ENCODE measurements at regions not wholly inside any gene's neighbourhood (a gene's known extent, or its start where the extent isn't known, plus 50 kb on each side); places are given as distances from the start of the nearest gene placed in this dataset.

DNA sequence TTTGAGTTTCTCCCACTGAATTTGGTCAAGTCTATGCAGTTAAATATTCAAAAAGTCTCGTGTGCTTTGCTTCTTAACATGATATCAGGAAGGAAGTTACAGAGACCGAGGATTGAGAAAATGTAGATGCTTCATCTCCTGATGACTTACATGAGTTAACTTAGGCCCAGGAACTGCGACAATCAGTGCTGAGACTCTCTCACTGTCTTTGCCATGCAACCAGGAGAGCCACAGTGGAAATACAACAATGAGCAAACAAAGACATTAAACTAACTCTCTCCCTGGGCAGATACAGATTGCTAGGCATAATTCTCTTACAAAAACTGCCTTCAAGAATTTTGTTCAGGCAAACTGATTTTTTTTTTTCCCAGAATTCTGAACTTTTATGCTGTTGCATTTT, 440.6 kb upstream of the EPHA7 start:
- Histone ChIP-seq H4K20me1 (ENCODE audit: low read depth) (no peaks in the 10 kb centered on the region), H3K27me3 (no peaks in the 10 kb centered on the region), H3K9ac (no peak overlapping the region), H3K4me2 (peak overlapping the region; percentile 59), H2AFZ (replicated peaks) (peak overlapping the region; percentile 30), H3K79me2 (ENCODE audit: low read depth) (no peaks in the 10 kb centered on the region), H3K36me3 (no peaks in the 10 kb centered on the region), H3K9me3 (ENCODE audit: low read depth) (no peaks in the 10 kb centered on the region), H3K4me3 (peak overlapping the region; percentile 37), H3F3A (ENCODE audit: low read depth) (peaks cover 36% of the 10 kb centered on the region), H3K4me1 (peaks cover 45% of the 10 kb centered on the region), H3K27ac (peak overlapping the region; percentile 79)
- Mint-ChIP-seq H3K36me3 (no peaks in the 10 kb centered on the region), H3K27me3 (ENCODE audit: insufficient read depth, low read depth) (no peaks in the 10 kb centered on the region), H3K4me1 (peaks cover 3% of the 10 kb centered on the region), H3K4me3 (no peak overlapping the region), H3K27ac (peak overlapping the region; percentile 52), H3K9me3 (peaks cover 11% of the 10 kb centered on the region)
- peak; percentile 50 for DNase-seq (ENCODE audit: low spot score)
- TF ChIP-seq EZH2phosphoT487 (IDR thresholded peaks at IDR 0.05) (no peak), CTCF (IDR thresholded peaks at IDR 0.05) (no peak), EZH2 (IDR thresholded peaks at IDR 0.05) (no peak)

DNA sequence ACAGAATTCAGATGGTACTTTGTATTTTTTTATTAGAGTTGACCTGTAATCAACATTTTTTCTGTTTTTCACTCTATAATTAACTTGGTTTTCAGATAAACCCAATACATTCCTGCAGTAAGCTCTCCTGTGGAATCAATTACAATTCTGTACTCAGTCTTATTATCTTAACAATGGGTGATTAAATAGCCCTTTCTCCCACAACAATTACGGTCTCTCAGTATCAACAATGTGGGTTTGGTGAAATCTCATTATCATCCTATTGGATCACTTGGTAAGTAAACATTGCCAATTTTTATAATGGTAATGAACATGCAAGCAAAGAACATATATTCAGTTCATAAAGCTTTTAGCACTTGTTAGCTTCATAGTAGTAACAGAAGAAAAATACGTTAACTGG, 438.9 kb upstream of the EPHA7 start:
- no peaks in the 10 kb centered on the region for H3K36me3 Mint-ChIP-seq
- Histone ChIP-seq H3K4me2 (peak overlapping the region; percentile 59), H3F3A (ENCODE audit: low read depth) (peaks cover 36% of the 10 kb centered on the region), H3K27ac (no peak overlapping the region), H3K27me3 (no peaks in the 10 kb centered on the region), H3K4me3 (no peak overlapping the region), H3K36me3 (no peaks in the 10 kb centered on the region), H4K20me1 (ENCODE audit: low read depth) (no peaks in the 10 kb centered on the region), H3K79me2 (ENCODE audit: low read depth) (no peaks in the 10 kb centered on the region), H2AFZ (replicated peaks) (no peak overlapping the region), H3K4me1 (peaks cover 46% of the 10 kb centered on the region), H3K9me3 (ENCODE audit: low read depth) (no peaks in the 10 kb centered on the region), H3K9ac (no peak overlapping the region)
- peak; percentile 61 for DNase-seq (ENCODE audit: low spot score)
- no peak overlapping the region for H3K4me3 Mint-ChIP-seq
- TF ChIP-seq EZH2phosphoT487 (IDR thresholded peaks at IDR 0.05) (peak; percentile 91), EZH2 (IDR thresholded peaks at IDR 0.05) (no peak)
- H3K27ac Mint-ChIP-seq, result no peak overlapping the region
- H3K27me3 Mint-ChIP-seq (ENCODE audit: insufficient read depth, low read depth), result no peaks in the 10 kb centered on the region
- H3K9me3 Mint-ChIP-seq, result peaks cover 17% of the 10 kb centered on the region
- peaks cover 3% of the 10 kb centered on the region for H3K4me1 Mint-ChIP-seq

DNA sequence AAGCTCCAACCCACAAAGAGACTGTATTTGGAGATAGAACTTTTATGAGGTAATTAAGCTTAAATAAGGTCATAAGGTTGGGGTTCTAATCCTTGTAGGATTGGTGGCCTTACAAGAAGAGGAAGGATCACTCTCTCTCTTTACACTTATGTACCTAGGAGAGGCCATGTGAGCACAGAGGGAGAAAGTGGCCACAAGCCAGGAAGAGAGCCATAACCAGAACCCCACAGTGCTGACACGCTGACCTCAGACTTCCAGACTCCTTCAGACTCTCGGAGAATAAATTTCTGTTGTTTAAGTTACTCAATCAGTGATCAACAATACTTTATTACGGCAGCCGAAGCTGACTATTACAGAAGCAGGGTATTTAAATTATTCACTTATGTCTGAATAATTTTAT, 430.5 kb upstream of the EPHA7 start:
- no peak overlapping the region for H3K4me2 ChIP-seq
- no peak for TF ChIP-seq EZH2 (IDR thresholded peaks at IDR 0.05)
- TF ChIP-seq EZH2phosphoT487 (IDR thresholded peaks at IDR 0.05), result no peak
- no peak for TF ChIP-seq CTCF (IDR thresholded peaks at IDR 0.05)

DNA sequence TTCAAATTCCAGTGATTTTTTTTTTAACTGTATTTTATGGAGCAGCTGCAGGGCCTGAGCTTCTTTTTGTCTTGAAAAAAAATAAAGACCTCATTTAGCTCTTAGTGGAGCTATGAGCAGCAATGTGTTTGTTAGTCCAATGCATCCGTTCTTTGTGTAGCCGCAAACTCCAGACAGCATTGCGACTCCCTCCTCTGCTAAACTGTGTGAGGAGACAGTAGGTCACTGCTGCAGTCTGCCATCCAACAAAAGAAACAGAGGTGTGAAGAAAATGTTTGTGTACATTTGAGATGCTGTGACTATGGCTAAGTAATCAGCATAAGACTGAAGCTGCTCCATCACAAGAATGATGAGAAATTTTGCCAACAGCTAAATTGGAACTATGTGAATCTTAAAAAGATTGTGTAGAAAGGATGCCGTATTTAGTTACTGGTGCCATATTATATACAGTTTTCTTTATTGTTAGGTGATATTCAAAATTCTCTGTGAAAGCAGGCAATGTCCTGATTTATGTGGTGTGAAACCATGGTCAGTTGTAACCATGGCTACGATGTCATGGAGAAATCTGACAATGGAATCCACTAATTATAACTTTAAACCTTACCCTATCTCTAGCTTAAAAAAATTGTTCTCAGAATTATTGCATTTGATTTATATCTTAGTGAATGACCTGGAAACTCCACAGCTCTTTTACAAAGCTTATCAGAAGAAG, 428.8 kb upstream of the EPHA7 start:
- Histone ChIP-seq H3K36me3 (no peaks in the 10 kb centered on the region), H4K20me1 (ENCODE audit: low read depth) (no peaks in the 10 kb centered on the region), H3K9me3 (ENCODE audit: low read depth) (no peaks in the 10 kb centered on the region), H3K27me3 (no peaks in the 10 kb centered on the region), H3K27ac (peak overlapping the region; percentile 34), H2AFZ (replicated peaks) (peak overlapping the region; percentile 55), H3K4me2 (peak overlapping the region; percentile 11), H3K79me2 (ENCODE audit: low read depth) (peaks cover 17% of the 10 kb centered on the region), H3F3A (ENCODE audit: low read depth) (no peaks in the 10 kb centered on the region), H3K9ac (no peak overlapping the region), H3K4me3 (no peak overlapping the region), H3K4me1 (peaks cover 20% of the 10 kb centered on the region)
- H3K27ac Mint-ChIP-seq, result peak overlapping the region; percentile 92
- H3K4me3 Mint-ChIP-seq, result no peak overlapping the region
- H3K27me3 Mint-ChIP-seq (ENCODE audit: insufficient read depth, low read depth), result peaks cover 2% of the 10 kb centered on the region
- peaks cover 27% of the 10 kb centered on the region for H3K4me1 Mint-ChIP-seq
- H3K36me3 Mint-ChIP-seq, result no peaks in the 10 kb centered on the region
- H3K9me3 Mint-ChIP-seq, result no peaks in the 10 kb centered on the region
- TF ChIP-seq EZH2 (IDR thresholded peaks at IDR 0.05), result no peak
- no peak for TF ChIP-seq CTCF (IDR thresholded peaks at IDR 0.05)
- no peak for TF ChIP-seq EZH2phosphoT487 (IDR thresholded peaks at IDR 0.05)
- DNase-seq (ENCODE audit: low spot score), result peak; percentile 26

More for the DNA sequence above, 430.5 kb upstream of the EPHA7 start:
- peak overlapping the region; percentile 65 for H2AFZ ChIP-seq (replicated peaks)
- no peak overlapping the region for H3K9ac ChIP-seq
- H4K20me1 ChIP-seq (ENCODE audit: low read depth), result no peaks in the 10 kb centered on the region
- Mint-ChIP-seq H3K4me3 (no peak overlapping the region), H3K4me1 (peaks cover 27% of the 10 kb centered on the region), H3K9me3 (peaks cover 5% of the 10 kb centered on the region), H3K36me3 (no peaks in the 10 kb centered on the region), H3K27me3 (ENCODE audit: insufficient read depth, low read depth) (peaks cover 2% of the 10 kb centered on the region), H3K27ac (peak overlapping the region; percentile 93)
- peak overlapping the region; percentile 40 for H3K27ac ChIP-seq
- no peaks in the 10 kb centered on the region for H3F3A ChIP-seq (ENCODE audit: low read depth)
- no peaks in the 10 kb centered on the region for H3K36me3 ChIP-seq
- H3K79me2 ChIP-seq (ENCODE audit: low read depth), result peaks cover 17% of the 10 kb centered on the region
- no peaks in the 10 kb centered on the region for H3K27me3 ChIP-seq
- H3K4me1 ChIP-seq, result peaks cover 21% of the 10 kb centered on the region
- no peaks in the 10 kb centered on the region for H3K9me3 ChIP-seq (ENCODE audit: low read depth)
- DNase-seq (ENCODE audit: low spot score), result no peak
- H3K4me3 ChIP-seq, result no peak overlapping the region

Data from neural progenitor cell (in vitro differentiated cells).